ENCODE measurements at regions not wholly inside any gene's neighbourhood (a gene's known extent, or its start where the extent isn't known, plus 50 kb on each side); places are given as distances from the start of the nearest gene placed in this dataset.

GRCh38 chr14:21997300-21997699 is 323.7 kb upstream of the OR4E1 start:
- no peak for TF ChIP-seq CTCF (IDR thresholded peaks at IDR 0.05)
- no peak for TF ChIP-seq MAFK (IDR thresholded peaks at IDR 0.05; ENCODE audit: partially characterized antibody)
- no peak for TF ChIP-seq EP300 (IDR thresholded peaks at IDR 0.05)
- no peak for TF ChIP-seq POLR2A (IDR thresholded peaks at IDR 0.05; ENCODE audit: low read length)
